SK-N-MC (cell line): ENCODE measurements at regions not wholly inside any gene's neighbourhood (a gene's known extent, or its start where the extent isn't known, plus 50 kb on each side); places are given as distances from the start of the nearest gene placed in this dataset.

Experiments
- DNase-seq: peaks from one replicate; pipeline ENCODE4 v3.0.0-alpha.2; 2011; ENCODE audit warnings: low read depth, low spot score
- H3K27ac ChIP-seq: fragments of 200-600 bp; sonication (generic); 2 replicates; pipeline ENCODE4 v1.5.1; 2016; ENCODE audit warnings: mixed run types
- H3K36me3 ChIP-seq: fragments of 200-600 bp; sonication (generic); 2 replicates; pipeline ENCODE4 v1.6.1; 2017; ENCODE audit warnings: antibody characterized with exemption, low read length, mixed read lengths; ENCODE audit not compliant: insufficient read depth
- H3K4me3 ChIP-seq: fragments of 200-600 bp; sonication (generic); 2 replicates; pipeline ENCODE4 v1.5.1; 2016
- H3K9ac ChIP-seq: fragments of 200-600 bp; sonication (generic); 2 replicates; pipeline ENCODE4 v1.8.0; 2017; ENCODE audit warnings: mixed run types, mixed read lengths; ENCODE audit not compliant: insufficient read length
- H3K9me3 ChIP-seq: fragments of 200-600 bp; sonication (generic); 2 replicates; pipeline ENCODE4 v1.6.1; 2017; ENCODE audit warnings: low read depth, mild to moderate bottlenecking, antibody characterized with exemption, low read length, moderate library complexity, mixed read lengths
- EZH2 ChIP-seq: fragments of 200-600 bp; sonication (generic); IDR thresholded peaks from one replicate; pipeline ENCODE4 v1.6.1; 2017; ENCODE audit warnings: antibody characterized with exemption
- FOXP2 ChIP-seq: optimal IDR thresholded peaks from 2 replicates; pipeline ENCODE3; 2011; ENCODE audit warnings: mild to moderate bottlenecking, moderate library complexity; ENCODE audit not compliant: insufficient read depth; ENCODE audit errors: extremely low read length, control extremely low read depth
- POLR2AphosphoS5 ChIP-seq: IDR thresholded peaks from 2 replicates; pipeline ENCODE4 v1.6.1; 2012; ENCODE audit warnings: mild to moderate bottlenecking, low read depth, low read length, borderline replicate concordance

GRCh38 chr1:173294843-173295242 is 87.7 kb upstream of the TNFSF4 start:
- DNase-seq, result no peak
- H3K9me3 ChIP-seq, result no peaks in the 10 kb centered on the region
- TF ChIP-seq EZH2 (no peak), FOXP2 (no peak)
- H3K36me3 ChIP-seq, result no peaks in the 10 kb centered on the region
- no peak overlapping the region for H3K9ac ChIP-seq
- no peak overlapping the region for H3K27ac ChIP-seq
- no peak overlapping the region for H3K4me3 ChIP-seq

- no peak overlapping the region for H3K9ac ChIP-seq
- no peak overlapping the region for H3K27ac ChIP-seq
- no peak overlapping the region for H3K4me3 ChIP-seq
- H3K9me3 ChIP-seq, result no peaks in the 10 kb centered on the region
- no peak for DNase-seq
- TF ChIP-seq EZH2 (no peak), FOXP2 (no peak), POLR2AphosphoS5 (no peak)
- no peaks in the 10 kb centered on the region for H3K36me3 ChIP-seq
Measured at GRCh38 chr1:173295391-173295790, 88.3 kb upstream of the TNFSF4 start.

- Histone ChIP-seq H3K9ac (no peak overlapping the region), H3K9me3 (no peaks in the 10 kb centered on the region), H3K4me3 (no peak overlapping the region), H3K27ac (no peak overlapping the region), H3K36me3 (no peaks in the 10 kb centered on the region)
- TF ChIP-seq EZH2, result no peak
- TF ChIP-seq FOXP2, result no peak
- TF ChIP-seq POLR2AphosphoS5, result no peak
- no peak for DNase-seq
Measured at GRCh38 chr1:173295995-173296394, 88.9 kb upstream of the TNFSF4 start.

- Histone ChIP-seq H3K4me3 (no peak overlapping the region), H3K36me3 (no peaks in the 10 kb centered on the region), H3K9ac (no peak overlapping the region), H3K9me3 (no peaks in the 10 kb centered on the region), H3K27ac (no peak overlapping the region)
- DNase-seq, result no peak
- TF ChIP-seq EZH2 (no peak), FOXP2 (no peak), POLR2AphosphoS5 (no peak)
Measured at GRCh38 chr1:173297798-173298391, 90.8 kb upstream of the TNFSF4 start.

- Histone ChIP-seq H3K36me3 (no peaks in the 10 kb centered on the region), H3K27ac (no peak overlapping the region), H3K9me3 (no peaks in the 10 kb centered on the region), H3K4me3 (no peak overlapping the region), H3K9ac (no peak overlapping the region)
- TF ChIP-seq FOXP2, result no peak
- no peak for TF ChIP-seq POLR2AphosphoS5
- TF ChIP-seq EZH2, result no peak
- no peak for DNase-seq
Measured at GRCh38 chr1:173300061-173301044, 93.2 kb upstream of the TNFSF4 start.

GRCh38 chr1:173301507-173301906 is 94.4 kb upstream of the TNFSF4 start:
- Histone ChIP-seq H3K27ac (no peak overlapping the region), H3K36me3 (no peaks in the 10 kb centered on the region), H3K4me3 (no peak overlapping the region), H3K9ac (no peak overlapping the region), H3K9me3 (no peaks in the 10 kb centered on the region)
- TF ChIP-seq POLR2AphosphoS5 (no peak), FOXP2 (no peak), EZH2 (no peak)
- no peak for DNase-seq

- no peak overlapping the region for H3K27ac ChIP-seq
- no peaks in the 10 kb centered on the region for H3K36me3 ChIP-seq
- H3K9ac ChIP-seq, result no peak overlapping the region
- H3K4me3 ChIP-seq, result no peak overlapping the region
- H3K9me3 ChIP-seq, result no peaks in the 10 kb centered on the region
- DNase-seq, result no peak
- TF ChIP-seq POLR2AphosphoS5, result no peak
- no peak for TF ChIP-seq EZH2
- TF ChIP-seq FOXP2, result no peak
Measured at GRCh38 chr1:173302366-173302765, 95.2 kb upstream of the TNFSF4 start.

GRCh38 chr1:173302890-173303829 is 96.0 kb upstream of the TNFSF4 start:
- DNase-seq, result no peak
- no peaks in the 10 kb centered on the region for H3K9me3 ChIP-seq
- no peak overlapping the region for H3K9ac ChIP-seq
- no peak overlapping the region for H3K4me3 ChIP-seq
- H3K27ac ChIP-seq, result no peak overlapping the region
- H3K36me3 ChIP-seq, result no peaks in the 10 kb centered on the region
- TF ChIP-seq FOXP2, result no peak
- TF ChIP-seq EZH2, result no peak
- TF ChIP-seq POLR2AphosphoS5, result no peak
